Endodermal cell (in vitro differentiated cells): ENCODE measurements at regions not wholly inside any gene's neighbourhood (a gene's known extent, or its start where the extent isn't known, plus 50 kb on each side); places are given as distances from the start of the nearest gene placed in this dataset.

ENCODE experiments used
- DNase-seq: peaks from one replicate; pipeline ENCODE4 v3.0.0-alpha.2; 2017
- H3K27ac ChIP-seq: 2 replicates; pipeline ENCODE4 v1.5.1; 2013; ENCODE audit warnings: mild to moderate bottlenecking, low read depth, low read length, moderate library complexity
- H3K27me3 ChIP-seq: 2 replicates; pipeline ENCODE4 v1.6.1; 2013; ENCODE audit warnings: mild to moderate bottlenecking, low read length, moderate library complexity; ENCODE audit not compliant: insufficient read depth, control insufficient read depth, poor library complexity, severe bottlenecking
- H3K36me3 ChIP-seq: 2 replicates; pipeline ENCODE4 v1.7.0; 2013; ENCODE audit warnings: mild to moderate bottlenecking, low read length, moderate library complexity; ENCODE audit not compliant: control insufficient read depth, insufficient read depth
- H3K4me1 ChIP-seq: one replicate; pipeline ENCODE4 v1.7.0; 2013; ENCODE audit warnings: low read length; ENCODE audit not compliant: control insufficient read depth, insufficient read depth
- H3K4me3 ChIP-seq: 2 replicates; pipeline ENCODE4 v1.5.1; 2013; ENCODE audit warnings: mild to moderate bottlenecking, low read length, moderate library complexity
- H3K9ac ChIP-seq: 2 replicates; pipeline ENCODE4 v1.6.1; 2013; ENCODE audit warnings: mild to moderate bottlenecking, low read length, moderate library complexity; ENCODE audit not compliant: poor library complexity, severe bottlenecking; ENCODE audit errors: extremely low read depth
- H3K9me3 ChIP-seq: 2 replicates; pipeline ENCODE4 v1.6.1; 2013; ENCODE audit warnings: mild to moderate bottlenecking, low read length, moderate library complexity; ENCODE audit not compliant: control insufficient read depth
- H3K27ac Mint-ChIP-seq: 2 replicates; pipeline ENCODE4 v1.8.0; 2020; ENCODE audit warnings: mixed read lengths
- H3K27me3 Mint-ChIP-seq: 2 replicates; pipeline ENCODE4 v1.8.0; 2021; ENCODE audit warnings: mild to moderate bottlenecking, mixed read lengths; ENCODE audit not compliant: insufficient read depth
- H3K36me3 Mint-ChIP-seq: 2 replicates; pipeline ENCODE4 v1.8.0; 2020; ENCODE audit warnings: low read depth, mixed read lengths
- H3K4me1 Mint-ChIP-seq: 2 replicates; pipeline ENCODE4 v1.8.0; 2020; ENCODE audit warnings: mixed read lengths
- H3K4me3 Mint-ChIP-seq: 2 replicates; pipeline ENCODE4 v1.8.0; 2020; ENCODE audit warnings: mild to moderate bottlenecking, moderate library complexity, mixed read lengths
- H3K9me3 Mint-ChIP-seq: 2 replicates; pipeline ENCODE4 v1.8.0; 2020; ENCODE audit warnings: mild to moderate bottlenecking, mixed read lengths
- CTCF ChIP-seq: fragments of 200-600 bp; sonication (generic); conservative IDR thresholded peaks from 2 replicates; pipeline ENCODE4 v1.5.0; 2021; ENCODE audit warnings: antibody characterized with exemption, mild to moderate bottlenecking
- WGBS, 2 experiments: methylation state at CpG; one replicate each; pipeline versions ENCODE4 v1.1.5 to v1.1.7; 2013; ENCODE audit warnings: missing lambda C conversion rate in 2 of 2, mixed read lengths in 1 of 2; ENCODE audit not compliant: insufficient coverage in 1 of 2, insufficient read length in 1 of 2; 5-methylcytosine and 5-hydroxymethylcytosine counted together

- Histone ChIP-seq H3K27me3 (peaks cover 89% of the 10 kb centered on the region), H3K9me3 (no peaks in the 10 kb centered on the region), H3K4me1 (peaks cover 20% of the 10 kb centered on the region), H3K36me3 (no peaks in the 10 kb centered on the region), H3K9ac (no peak overlapping the region), H3K4me3 (no peak overlapping the region), H3K27ac (no peak overlapping the region)
- H3K4me3 Mint-ChIP-seq = no peak overlapping the region
- H3K36me3 Mint-ChIP-seq = no peaks in the 10 kb centered on the region
- no peaks in the 10 kb centered on the region for H3K9me3 Mint-ChIP-seq
- peaks cover 82% of the 10 kb centered on the region for H3K27me3 Mint-ChIP-seq
- H3K27ac Mint-ChIP-seq = no peak overlapping the region
- peaks cover 24% of the 10 kb centered on the region for H3K4me1 Mint-ChIP-seq
- peak; percentile 30 for DNase-seq
- no peak for TF ChIP-seq CTCF
- WGBS, 2 experiments = 86 to 100% methylated on average over 1 to 2 of the region's 2 CpGs
Observed at GRCh38 chr15:70172124-70172523, 74.4 kb upstream of the TLE3 start.

GRCh38 chr15:70171256-70171886 is 73.7 kb upstream of the TLE3 start:
- Histone ChIP-seq H3K4me1 (peaks cover 20% of the 10 kb centered on the region), H3K9me3 (no peaks in the 10 kb centered on the region), H3K4me3 (no peak overlapping the region), H3K27ac (no peak overlapping the region), H3K9ac (no peak overlapping the region), H3K36me3 (no peaks in the 10 kb centered on the region), H3K27me3 (peaks cover 96% of the 10 kb centered on the region)
- DNase-seq = peak; percentile 71
- TF ChIP-seq CTCF = no peak
- peaks cover 88% of the 10 kb centered on the region for H3K27me3 Mint-ChIP-seq
- H3K27ac Mint-ChIP-seq = no peak overlapping the region
- WGBS, 2 experiments = 48 to 59% methylated on average over 7 to 10 of the region's 10 CpGs
- H3K4me1 Mint-ChIP-seq = peaks cover 24% of the 10 kb centered on the region
- H3K9me3 Mint-ChIP-seq = no peaks in the 10 kb centered on the region
- H3K4me3 Mint-ChIP-seq = no peak overlapping the region
- no peaks in the 10 kb centered on the region for H3K36me3 Mint-ChIP-seq

- no peak overlapping the region for H3K27ac Mint-ChIP-seq
- peak; percentile 49 for DNase-seq
- H3K9ac ChIP-seq = no peak overlapping the region
- TF ChIP-seq CTCF = no peak
- no peak overlapping the region for H3K4me3 ChIP-seq
- H3K4me1 Mint-ChIP-seq = peaks cover 33% of the 10 kb centered on the region
- WGBS, 2 experiments = 86 to 98% methylated on average over 5 to 10 of the region's 10 CpGs
- peaks cover 29% of the 10 kb centered on the region for H3K4me1 ChIP-seq
- H3K27me3 ChIP-seq = peaks cover 93% of the 10 kb centered on the region
- H3K4me3 Mint-ChIP-seq = no peak overlapping the region
- no peaks in the 10 kb centered on the region for H3K36me3 Mint-ChIP-seq
- no peaks in the 10 kb centered on the region for H3K9me3 Mint-ChIP-seq
- H3K36me3 ChIP-seq = no peaks in the 10 kb centered on the region
- H3K27me3 Mint-ChIP-seq = peaks cover 91% of the 10 kb centered on the region
- no peak overlapping the region for H3K27ac ChIP-seq
- H3K9me3 ChIP-seq = no peaks in the 10 kb centered on the region
Observed at GRCh38 chr15:70170096-70170699, 72.5 kb upstream of the TLE3 start.
